Gastrocnemius medialis (tissue), 4 donors: ENCODE measurements at regions not wholly inside any gene's neighbourhood (a gene's known extent, or its start where the extent isn't known, plus 50 kb on each side); places are given as distances from the start of the nearest gene placed in this dataset.

Experiments used
- ATAC-seq, 2 donors: fragments of 150-250 bp; one replicate each; pipeline ENCODE4 v1.9.1; 2016
- DNase-seq, 2 donors: peaks; one replicate each; pipeline ENCODE4 v3.0.0-alpha.2; 2019
- H3K27ac ChIP-seq, 4 donors: fragments of 200-600 bp; sonication (generic); 1 replicate in 1 of 4; 2 replicates in 3 of 4; pipeline ENCODE4 v1.5.1; 2016 to 2018; ENCODE audit warnings: mild to moderate bottlenecking in 2 of 4, moderate library complexity in 1 of 4
- H3K27me3 ChIP-seq, 3 donors: fragments of 200-600 bp; sonication (generic) in 2 of 3; 1 replicate in 1 of 3; 2 replicates in 2 of 3; pipeline versions ENCODE4 v1.5.1 to v1.6.0; 2016 to 2019; ENCODE audit warnings: mild to moderate bottlenecking in 1 of 3, moderate library complexity in 1 of 3
- H3K36me3 ChIP-seq, 2 donors: fragments of 200-600 bp; sonication (generic) in 1 of 2; one replicate each; pipeline ENCODE4 v1.5.1; 2017 to 2018
- H3K4me1 ChIP-seq, 2 donors: fragments of 200-600 bp; sonication (generic) in 1 of 2; one replicate each; pipeline ENCODE4 v1.5.1; 2016 to 2017; ENCODE audit warnings: mild to moderate bottlenecking in 2 of 2
- H3K4me3 ChIP-seq, 4 donors: fragments of 200-600 bp; sonication (generic) in 3 of 4; 1 replicate in 1 of 4; 2 replicates in 3 of 4; pipeline ENCODE4 v1.5.1; 2016 to 2019; ENCODE audit warnings: mild to moderate bottlenecking in 2 of 4
- H3K9me3 ChIP-seq, 3 donors: fragments of 200-600 bp; sonication (generic) in 2 of 3; 1 replicate in 1 of 3; 2 replicates in 2 of 3; pipeline ENCODE4 v1.5.1; 2016 to 2019
- CTCF ChIP-seq, 5 experiments: fragments of 450-650 bp in 3 of 5; fragments of 200-600 bp in 2 of 5; sonication (generic) in 2 of 5; IDR thresholded peaks in 4 of 5; conservative IDR thresholded peaks in 1 of 5; 1 replicate in 4 of 5; 2 replicates in 1 of 5; pipeline ENCODE4 v1.5.1; 2016 to 2019; ENCODE audit warnings: antibody characterized with exemption in 5 of 5, mild to moderate bottlenecking in 3 of 5, moderate library complexity in 3 of 5
- POLR2A ChIP-seq, 2 donors: fragments of 450-650 bp; IDR thresholded peaks; one replicate each; pipeline ENCODE4 v1.6.1; 2017; ENCODE audit warnings: antibody characterized with exemption in 2 of 2, mild to moderate bottlenecking in 2 of 2, moderate library complexity in 2 of 2
- in situ Hi-C, 4 donors: fragments of 200-750 bp; cut with MboI; loops; one replicate each; pipeline versions ENCODE4 v1.15.0 to v1.8.0; 2017; ENCODE audit warnings: low sequenced_read_pairs in 4 of 4
- intact Hi-C: fragments of 100-400 bp; cut with DNase I; formaldehyde crosslinking; loops from one replicate; pipeline ENCODE4 v1.15.1; 2023; ENCODE audit warnings: low total_unique reads

DNA sequence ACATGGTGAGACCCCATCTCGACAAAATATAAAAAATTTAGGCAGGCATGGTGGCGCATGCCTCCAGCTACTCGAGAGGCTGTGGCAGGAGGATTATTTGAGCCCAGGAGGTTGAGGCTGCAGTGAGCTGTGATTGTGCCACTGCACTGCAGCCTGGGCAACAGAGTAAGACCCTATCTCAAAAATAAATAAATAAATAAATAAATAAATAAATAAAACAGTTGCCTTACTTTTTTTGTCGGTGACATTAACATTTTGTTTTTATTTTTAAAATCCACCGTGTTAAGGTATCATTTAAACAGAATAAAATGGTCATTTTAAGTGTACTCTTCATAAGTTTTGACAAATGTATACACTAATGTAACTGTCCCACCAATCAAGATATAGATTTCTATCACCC lies 57.0 kb downstream of the RASL11A start:
- Histone ChIP-seq H3K36me3 (no peaks in the 10 kb centered on the region), H3K9me3 (no peaks in the 10 kb centered on the region), H3K27me3 (peaks cover 0 to 6% (median 0%) of the 10 kb centered on the region in 3 donors), H3K27ac (no peak overlapping the region), H3K4me3 (no peak overlapping the region), H3K4me1 (no peaks in the 10 kb centered on the region)
- TF ChIP-seq POLR2A (IDR thresholded peaks at IDR 0.05) (no peak), CTCF (IDR thresholded peaks at IDR 0.05 in 4 of 5, conservative IDR thresholded peaks at IDR 0.05 in 1 of 5) (no peak)
- in situ Hi-C loops: no loop called here
- intact Hi-C loops: no loop called here
- DNase-seq (no peak), ATAC-seq (no peak)

GRCh38 chr13:27329210-27329609 lies 58.6 kb downstream of the RASL11A start:
- Histone ChIP-seq H3K27ac (no peak overlapping the region), H3K27me3 (peaks cover 0 to 6% (median 0%) of the 10 kb centered on the region in 3 donors), H3K4me3 (no peak overlapping the region), H3K36me3 (no peaks in the 10 kb centered on the region), H3K9me3 (no peaks in the 10 kb centered on the region), H3K4me1 (no peaks in the 10 kb centered on the region)
- DNase-seq (no peak), ATAC-seq (no peak)
- intact Hi-C loops (no loop called here), in situ Hi-C loops (no loop called here)
- no peak for TF ChIP-seq POLR2A (IDR thresholded peaks at IDR 0.05)
- TF ChIP-seq CTCF (IDR thresholded peaks at IDR 0.05 in 4 of 5, conservative IDR thresholded peaks at IDR 0.05 in 1 of 5): no peak

- Histone ChIP-seq H3K27ac (no peak overlapping the region), H3K4me1 (no peaks in the 10 kb centered on the region), H3K36me3 (no peaks in the 10 kb centered on the region), H3K4me3 (no peak overlapping the region), H3K27me3 (peaks cover 0 to under 1% (median 0%) of the 10 kb centered on the region in 3 donors), H3K9me3 (no peaks in the 10 kb centered on the region)
- ATAC-seq: no peak
- in situ Hi-C loops (no loop called here), intact Hi-C loops (no loop called here)
- TF ChIP-seq CTCF (IDR thresholded peaks at IDR 0.05 in 4 of 5, conservative IDR thresholded peaks at IDR 0.05 in 1 of 5): no peak
- TF ChIP-seq POLR2A (IDR thresholded peaks at IDR 0.05): no peak
- no peak for DNase-seq
Measured at GRCh38 chr13:27334774-27335435, 64.3 kb downstream of the RASL11A start.

DNA sequence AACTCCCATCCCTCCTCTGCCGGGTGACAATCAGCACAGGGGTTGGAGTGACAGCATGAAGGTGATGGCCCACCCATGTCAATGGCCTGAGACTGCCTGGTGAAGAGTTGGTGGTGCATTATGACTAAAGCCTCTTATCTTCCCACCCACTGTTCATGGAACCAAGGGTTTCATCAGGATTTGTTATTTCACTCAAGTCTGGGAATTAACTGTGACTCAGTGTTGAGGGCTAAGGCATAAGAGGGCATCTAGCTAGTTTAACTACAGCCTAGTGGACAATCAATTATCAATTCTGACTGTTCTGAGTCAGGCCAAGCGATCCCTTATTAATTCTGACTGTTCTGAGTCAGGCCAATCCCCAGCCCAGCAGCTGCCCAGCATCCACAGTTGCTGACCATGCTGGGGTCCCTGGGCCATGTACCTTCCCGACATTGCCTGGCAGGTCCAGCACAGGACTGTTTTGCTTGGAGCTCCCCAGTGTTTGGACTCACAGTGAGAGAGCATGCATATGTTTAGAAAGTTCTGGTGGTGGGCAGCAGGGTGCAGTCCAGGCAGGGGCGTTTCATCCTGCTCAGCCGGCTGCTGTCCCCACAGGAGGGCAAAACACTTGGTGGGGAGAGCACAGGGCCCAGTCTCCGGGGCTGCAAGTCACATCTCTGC lies 65.5 kb downstream of the RASL11A start:
- no peak for ATAC-seq
- TF ChIP-seq CTCF (IDR thresholded peaks at IDR 0.05 in 4 of 5, conservative IDR thresholded peaks at IDR 0.05 in 1 of 5): no peak
- TF ChIP-seq POLR2A (IDR thresholded peaks at IDR 0.05): no peak
- Histone ChIP-seq H3K4me1 (no peaks in the 10 kb centered on the region), H3K27ac (no peak overlapping the region), H3K27me3 (no peaks in the 10 kb centered on the region), H3K4me3 (no peak overlapping the region), H3K9me3 (no peaks in the 10 kb centered on the region), H3K36me3 (no peaks in the 10 kb centered on the region)
- intact Hi-C loops: no loop called here
- in situ Hi-C loops: no loop called here
- no peak for DNase-seq
